GDM1 (cell line): ENCODE measurements at regions not wholly inside any gene's neighbourhood (a gene's known extent, or its start where the extent isn't known, plus 50 kb on each side); places are given as distances from the start of the nearest gene placed in this dataset.
"Not testable (repeated sequence)": the region's sequence is repeated elsewhere in the genome, so short reads cannot be mapped to it uniquely, and the experiment has no call there.

Source experiments
- DNase-seq: peaks from one replicate; lab custom pipeline; 2025; lab: John Stamatoyannopoulos, UW

DNA sequence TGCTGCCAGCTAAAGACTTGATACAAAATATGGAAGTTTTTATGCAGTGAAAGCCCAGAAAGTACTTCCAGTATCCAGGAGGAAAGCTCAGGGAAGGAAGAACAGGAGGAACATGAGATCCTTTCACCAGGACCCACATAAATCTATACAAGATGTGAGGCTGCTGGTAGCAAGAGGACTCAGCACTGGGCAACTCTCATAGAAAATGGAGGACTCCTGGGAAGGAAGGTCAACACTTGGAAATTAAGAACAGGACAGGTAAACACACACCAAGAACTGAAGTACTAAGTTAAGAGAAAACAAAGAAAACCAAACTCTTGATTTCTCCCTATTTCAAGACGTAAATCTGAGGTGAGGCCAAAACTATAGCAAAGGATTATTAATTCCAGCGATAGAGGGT is 220.5 kb upstream of the HSF2 start:
- DNase-seq, result no peak

DNA sequence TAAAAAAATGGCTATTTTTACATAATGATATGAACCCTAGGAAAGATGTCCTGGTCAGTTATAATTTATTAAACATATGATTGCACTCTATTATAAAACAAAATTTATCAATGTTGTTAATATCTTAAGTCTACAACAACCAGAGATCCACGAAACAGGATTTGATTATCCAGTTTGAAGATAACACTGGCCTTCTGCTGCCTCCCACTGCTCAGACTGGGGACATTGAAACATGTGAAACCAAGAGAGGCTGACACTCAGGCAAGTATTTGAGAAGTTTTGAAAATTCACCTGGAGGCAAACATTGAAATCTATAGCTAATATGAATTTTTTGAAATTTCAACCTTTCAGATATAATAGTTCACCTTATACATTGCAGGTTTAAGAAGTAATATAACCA is 219.3 kb upstream of the HSF2 start:
- no peak for DNase-seq

DNA sequence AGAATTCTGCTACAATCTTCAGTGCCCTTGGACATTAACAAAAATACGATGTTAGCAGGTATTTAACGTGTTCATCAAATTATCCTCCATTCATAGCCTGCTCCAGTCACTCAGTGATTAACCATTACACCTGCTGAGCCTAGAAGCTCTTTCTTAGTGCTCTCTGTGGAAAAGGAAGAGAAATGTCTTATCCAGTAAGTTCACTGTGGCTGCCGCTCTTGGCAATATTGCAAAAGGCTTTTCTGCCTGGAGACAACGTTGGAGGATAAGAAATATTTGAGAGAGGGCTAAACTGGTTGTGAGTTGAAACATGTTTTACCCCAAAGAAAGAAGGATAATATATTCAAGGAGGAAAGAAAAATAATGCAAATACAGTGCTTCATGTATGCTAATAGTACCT is 217.4 kb upstream of the HSF2 start:
- DNase-seq, result no peak

DNA sequence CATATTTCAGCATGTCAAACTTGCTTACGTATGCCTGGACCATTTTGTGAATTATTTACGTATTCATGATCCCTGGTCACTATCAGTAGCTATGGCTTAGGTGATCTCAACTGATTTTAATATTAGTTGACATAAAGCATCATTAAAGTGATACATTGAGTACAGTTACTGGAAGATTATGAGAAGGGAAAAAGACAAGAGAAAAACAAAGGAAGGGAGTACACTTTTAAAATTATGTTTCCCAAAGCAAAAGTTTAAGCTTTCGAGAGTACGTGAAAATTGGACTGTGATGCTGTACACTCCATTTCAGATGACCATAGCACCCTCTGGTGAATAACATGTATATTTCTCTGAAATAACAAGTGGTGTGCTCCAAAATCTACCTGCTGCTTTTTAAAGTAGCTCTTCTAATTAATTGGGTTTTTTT is 215.0 kb upstream of the HSF2 start:
- no peak for DNase-seq

DNA sequence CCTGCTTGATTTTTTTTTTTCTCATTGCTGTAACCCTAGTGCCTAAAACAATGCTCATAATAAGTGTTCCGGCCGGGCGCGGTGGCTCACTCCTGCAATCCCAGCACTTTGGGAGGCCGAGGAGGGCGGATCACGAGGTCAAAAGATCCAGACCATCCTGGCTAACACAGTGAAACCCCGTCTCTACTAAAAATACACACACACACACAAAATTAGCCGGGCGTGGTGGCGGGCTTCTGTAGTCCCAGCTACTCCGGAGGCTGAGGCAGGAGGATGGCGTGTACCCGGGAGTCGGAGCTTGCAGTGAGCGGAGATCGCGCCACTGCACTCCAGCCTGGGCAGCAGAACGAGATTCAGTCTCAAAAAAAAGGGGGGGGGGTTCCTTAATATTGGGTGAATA is 214.0 kb upstream of the HSF2 start:
- DNase-seq, result not testable (repeated sequence)

DNA sequence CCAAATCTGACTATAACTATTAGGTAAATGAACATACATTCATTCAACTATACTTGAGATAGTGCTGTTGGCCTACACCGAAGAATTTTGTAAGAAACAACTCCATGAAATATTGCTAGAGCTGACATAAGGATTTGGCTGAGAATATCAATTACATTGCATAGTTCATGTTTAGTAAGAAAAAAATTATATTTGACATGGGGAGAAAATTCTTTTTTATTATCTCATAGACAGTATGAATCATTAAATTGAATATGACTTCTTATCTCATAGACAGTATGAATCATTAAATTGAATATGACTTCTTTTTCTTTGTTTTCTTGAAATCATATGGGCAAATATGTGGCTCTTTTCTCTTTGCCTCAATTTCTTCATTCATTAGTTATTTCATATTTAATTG is 212.3 kb upstream of the HSF2 start:
- DNase-seq, result no peak

DNA sequence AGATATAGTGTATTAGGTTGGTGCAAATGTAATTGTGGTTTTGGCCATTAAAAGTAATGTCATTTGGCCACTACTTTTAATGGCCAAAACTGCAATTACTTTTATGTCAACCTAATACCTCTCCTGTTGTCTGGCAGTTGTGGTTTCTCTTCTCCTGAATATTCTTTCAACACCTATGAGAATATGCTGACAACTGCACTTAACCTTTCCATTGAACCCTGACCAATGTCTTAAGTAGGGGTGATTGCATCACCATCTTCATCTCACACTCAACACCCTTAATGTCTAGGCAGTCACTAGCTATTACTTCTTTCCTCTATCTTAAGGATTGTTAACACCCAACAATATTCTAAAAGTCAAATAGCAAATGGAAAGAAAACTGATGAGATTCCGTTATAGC is 200.5 kb upstream of the HSF2 start:
- no peak for DNase-seq

DNA sequence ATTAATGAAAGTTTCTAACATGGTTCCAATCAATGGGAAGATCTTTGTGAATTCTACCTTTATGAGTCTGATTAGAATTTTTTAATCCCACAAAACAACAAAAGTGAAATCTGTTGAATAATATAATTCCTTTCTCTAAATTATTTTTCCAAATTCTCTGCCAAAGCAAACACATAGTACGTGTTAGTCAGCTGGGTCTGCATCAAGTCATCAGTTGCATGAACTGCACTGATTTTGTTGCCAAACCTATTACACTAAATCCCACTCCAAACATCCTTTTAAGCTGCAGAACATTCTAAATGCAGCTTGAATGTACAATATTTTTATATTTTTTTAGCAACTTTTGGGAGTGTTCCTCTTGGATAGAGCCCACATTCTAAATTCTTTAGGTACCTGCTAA is 199.0 kb upstream of the HSF2 start:
- DNase-seq, result no peak

DNA sequence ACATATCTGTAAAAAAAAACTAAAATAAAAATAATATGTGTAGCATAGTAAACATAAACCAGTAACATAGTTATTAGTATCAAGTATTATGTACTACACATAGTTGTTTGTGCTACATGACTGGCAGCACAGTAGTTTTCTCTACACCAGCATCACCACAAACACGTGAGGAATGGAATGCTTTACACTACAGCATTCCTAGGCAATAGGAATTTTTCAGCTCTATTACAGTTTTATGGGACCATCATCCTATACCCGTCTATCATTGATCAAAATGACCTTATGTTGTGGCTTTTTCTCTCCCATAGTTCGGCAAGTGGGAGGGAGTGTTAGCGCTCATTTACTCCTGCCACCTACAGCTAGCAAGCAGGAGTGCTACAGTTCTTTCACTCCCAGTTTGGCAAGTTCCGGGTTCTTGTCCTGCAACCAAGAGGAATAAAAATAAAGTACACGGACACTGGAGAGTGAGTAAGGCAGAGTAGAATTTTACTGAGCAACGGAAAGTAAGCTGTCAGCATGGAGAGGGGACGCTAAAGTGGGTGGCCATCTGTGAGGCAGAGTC is 196.8 kb upstream of the HSF2 start:
- no peak for DNase-seq

DNA sequence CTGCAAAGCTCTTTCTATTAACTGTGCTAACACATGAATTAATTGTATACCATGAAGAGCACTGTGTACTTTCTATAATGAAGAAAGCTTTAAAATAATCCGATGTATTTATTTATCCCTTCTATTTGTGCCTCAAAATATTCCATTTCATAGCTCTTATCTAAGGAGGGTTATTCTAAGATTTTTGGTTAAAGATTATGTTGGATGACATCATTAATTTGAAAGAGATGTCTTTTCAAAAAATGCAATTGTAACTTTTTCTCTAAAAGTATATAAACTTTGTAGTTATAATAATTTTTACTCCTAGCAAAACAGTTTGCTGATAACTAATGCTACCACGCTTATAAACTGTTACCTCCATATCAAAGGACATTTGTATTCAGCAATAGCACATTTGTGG is 192.4 kb upstream of the HSF2 start:
- DNase-seq, result no peak

DNA sequence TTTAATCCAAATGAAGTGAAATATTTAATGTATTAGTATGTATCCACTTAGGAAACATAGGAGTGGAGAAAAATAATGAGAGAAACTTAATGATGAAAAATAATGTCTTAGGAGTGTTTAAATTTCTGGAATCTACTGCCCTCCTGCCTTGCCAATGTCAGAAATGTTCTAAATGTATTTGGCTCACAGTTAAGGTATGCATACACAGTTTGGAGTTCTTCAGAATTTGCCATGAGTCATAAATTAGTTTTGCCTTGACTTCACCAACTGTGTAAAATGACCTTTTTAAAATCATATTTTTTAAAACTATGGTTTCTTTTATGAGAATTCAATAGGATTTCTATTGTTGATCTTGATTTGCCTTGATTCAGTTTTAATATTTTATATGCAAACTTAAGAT is 191.7 kb upstream of the HSF2 start:
- no peak for DNase-seq

DNA sequence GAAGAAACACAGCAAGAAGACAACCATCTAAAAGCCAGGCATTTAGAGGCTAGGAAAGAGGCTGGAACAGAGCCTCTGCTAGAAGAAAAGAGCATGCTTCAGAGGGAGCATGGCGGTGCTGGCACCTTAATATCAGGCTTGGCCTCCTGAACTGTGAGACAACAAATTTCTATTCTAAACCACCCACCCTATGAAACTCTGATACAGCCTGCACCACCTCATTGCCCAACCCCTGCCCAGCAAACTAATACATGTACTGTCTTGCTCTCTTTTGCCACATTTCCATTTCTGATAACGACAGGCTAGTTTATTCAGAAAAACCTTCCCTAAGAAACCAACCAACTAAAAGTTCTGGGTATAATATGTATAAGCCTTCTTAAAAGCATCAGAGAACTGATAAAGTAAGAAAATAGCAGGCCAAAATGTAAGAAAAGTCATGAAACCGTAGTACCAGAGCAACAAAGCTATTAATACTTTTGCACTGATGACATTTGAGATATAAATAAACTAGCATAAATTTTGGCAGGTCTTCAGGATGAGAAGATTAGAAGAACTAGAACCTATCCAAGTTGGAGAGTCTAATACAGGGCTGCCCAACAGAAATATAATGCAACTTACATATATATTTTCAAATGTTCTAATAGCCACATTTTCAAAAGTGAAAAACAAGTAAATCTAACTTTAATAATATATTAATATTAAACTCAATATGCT is 184.7 kb upstream of the HSF2 start:
- no peak for DNase-seq

DNA sequence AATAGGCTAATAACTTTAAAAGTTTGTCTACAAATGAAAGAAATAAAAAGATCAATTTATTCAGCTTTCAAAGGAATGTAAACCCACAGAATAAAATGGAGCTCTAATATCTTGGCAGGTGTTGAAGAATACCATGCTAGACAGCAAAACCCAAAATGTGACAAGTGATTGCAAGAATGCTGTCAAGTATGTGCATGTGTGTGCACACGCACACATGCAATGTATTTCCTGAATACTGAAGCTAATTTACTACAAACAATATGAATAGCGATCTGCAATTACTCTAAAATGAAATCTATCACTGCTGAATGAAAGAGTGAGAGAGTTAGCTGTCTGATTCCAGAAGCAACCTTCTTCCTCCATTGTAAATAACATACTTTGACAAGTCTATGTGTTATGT is 179.2 kb upstream of the HSF2 start:
- DNase-seq, result no peak

DNA sequence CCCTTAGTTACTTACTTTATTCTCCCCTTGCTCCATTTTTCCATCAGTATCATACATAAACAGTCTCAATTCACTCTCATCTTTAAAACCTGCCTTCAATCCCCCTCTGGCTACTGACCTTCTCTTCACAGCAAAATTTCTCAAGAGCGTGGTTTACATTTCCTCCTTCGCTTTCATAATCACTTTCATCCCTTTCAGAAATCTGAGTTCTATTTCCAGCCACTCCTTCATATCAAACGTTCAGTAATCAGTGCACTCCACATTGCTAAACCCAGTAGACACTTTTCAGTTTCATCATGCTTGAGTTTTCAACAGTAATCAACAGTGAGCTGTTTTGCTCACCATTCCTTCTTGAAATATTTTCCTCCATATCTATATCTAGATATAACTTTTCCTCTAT is 176.7 kb upstream of the HSF2 start:
- DNase-seq, result no peak

DNA sequence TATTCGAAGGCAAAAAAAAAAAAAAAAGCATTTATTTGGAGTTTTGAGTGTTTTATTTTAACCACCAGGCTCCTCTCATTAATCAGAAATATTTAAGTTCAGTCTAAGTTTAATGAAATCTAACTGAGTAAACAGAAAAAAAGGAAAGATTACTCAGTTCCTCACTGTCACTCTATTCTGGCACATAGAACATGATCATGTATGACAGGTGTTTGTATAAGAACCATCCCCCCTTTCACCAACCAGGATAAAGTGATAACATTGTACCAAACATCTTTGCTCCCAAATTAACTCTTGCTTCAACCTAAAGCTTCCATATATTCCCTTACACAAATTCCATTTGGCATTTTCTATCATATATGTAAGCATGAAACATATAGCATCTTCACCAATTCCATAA is 176.2 kb upstream of the HSF2 start:
- no peak for DNase-seq

DNA sequence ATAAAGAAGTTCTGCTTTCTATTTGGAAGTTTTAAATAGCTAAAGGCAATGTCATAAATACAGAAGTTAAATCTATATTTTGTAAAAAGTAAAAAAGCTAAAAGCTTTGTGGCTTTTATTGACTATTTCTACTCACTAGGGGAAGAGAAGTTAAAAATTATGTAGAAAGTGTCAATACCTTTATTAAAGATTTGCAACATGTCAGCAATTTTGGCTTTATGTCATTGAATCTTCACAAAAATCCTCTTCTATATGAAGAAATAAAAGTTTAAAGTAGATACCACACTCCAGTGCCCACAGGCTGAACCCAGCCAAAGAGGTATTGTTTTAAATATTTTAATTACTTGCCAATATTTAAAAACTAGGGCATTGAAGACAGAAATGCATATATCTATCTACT is 160.6 kb upstream of the HSF2 start:
- DNase-seq, result no peak

DNA sequence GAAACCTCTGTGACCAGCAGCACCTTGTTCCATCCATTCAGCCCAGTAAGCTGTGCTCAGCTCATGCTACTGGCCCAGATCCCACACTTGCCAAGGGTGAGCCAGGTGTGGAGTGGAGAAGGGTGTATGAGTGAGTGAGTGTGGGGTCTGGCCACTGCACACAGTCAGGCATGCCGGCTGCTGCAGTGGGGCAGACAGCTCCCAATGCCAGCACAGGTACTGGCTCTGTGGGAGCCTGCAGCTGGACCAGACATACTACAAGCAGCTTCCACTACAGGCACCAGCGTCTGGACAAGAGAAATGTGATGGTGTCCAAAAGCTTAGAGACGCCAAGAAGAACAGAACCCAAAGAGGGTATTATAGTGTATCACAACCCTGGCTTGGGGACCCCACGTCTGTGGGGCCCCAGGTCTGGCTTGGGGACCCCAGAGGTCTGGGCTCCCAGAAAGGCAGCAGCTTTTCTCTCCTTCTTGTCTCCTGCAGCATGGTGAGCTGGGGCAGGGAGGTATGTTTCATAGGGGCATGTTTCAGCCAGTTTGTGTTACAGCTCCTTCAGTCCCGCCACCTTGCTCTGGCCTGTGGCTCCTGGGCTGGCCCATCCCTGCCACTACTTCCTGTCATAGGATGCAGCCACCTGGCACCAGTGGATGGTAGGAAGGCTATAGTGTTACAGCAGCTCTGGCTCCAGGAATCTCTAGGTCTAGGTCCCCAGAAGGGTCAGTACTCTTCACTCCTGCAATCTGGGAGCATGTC is 152.4 kb upstream of the HSF2 start:
- no peak for DNase-seq

DNA sequence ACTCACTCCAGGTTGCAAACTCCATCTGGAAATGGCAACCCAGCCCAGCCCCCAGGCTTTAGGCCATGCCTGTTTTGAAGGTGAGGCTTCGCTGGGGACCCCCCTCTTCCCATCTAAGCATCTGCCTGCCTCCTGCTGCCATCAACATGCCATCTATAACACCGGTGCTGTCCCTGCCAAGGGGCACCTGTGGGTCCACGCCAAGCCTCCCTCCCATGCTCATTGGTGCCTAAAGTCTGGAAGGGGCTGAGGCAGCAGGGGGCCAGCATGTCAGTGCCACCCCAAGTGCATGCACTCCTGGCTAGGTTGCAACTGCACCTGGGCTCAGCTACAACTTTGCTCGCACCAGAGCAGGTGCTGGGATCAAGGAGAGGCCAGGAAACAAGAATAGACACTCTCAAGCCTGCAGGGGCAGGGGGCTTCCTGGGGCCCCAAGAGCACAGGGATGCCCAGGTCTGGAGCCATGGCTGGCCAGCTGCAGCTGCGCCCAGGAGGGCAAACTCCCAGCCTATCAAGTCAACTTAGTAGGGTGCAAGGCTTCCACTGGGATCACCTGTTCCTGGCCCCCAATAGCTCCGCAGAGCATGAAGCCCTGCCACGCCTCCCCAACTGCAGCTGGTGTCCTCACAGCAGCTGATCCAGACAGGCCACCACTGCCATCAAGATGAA is 151.3 kb upstream of the HSF2 start:
- DNase-seq, result no peak

DNA sequence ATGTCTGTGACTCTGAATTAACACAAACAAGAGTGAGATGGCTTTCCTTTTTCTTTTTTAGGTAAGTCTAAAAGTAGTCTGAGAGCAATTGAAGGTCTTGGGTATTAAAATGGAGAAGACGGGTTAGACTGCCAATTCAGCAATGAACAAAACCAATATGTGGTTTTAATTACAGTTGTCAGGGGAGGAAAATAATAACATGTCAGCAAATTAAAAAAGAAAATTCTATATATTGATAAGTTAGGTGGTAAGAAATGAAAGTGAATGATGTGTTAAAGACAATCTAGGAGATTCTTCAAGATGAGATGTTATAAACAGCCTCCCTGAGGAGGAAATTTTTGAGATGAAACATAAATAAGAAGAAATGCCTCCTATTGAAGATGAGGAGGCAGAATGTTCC is 150.6 kb upstream of the HSF2 start:
- no peak for DNase-seq

DNA sequence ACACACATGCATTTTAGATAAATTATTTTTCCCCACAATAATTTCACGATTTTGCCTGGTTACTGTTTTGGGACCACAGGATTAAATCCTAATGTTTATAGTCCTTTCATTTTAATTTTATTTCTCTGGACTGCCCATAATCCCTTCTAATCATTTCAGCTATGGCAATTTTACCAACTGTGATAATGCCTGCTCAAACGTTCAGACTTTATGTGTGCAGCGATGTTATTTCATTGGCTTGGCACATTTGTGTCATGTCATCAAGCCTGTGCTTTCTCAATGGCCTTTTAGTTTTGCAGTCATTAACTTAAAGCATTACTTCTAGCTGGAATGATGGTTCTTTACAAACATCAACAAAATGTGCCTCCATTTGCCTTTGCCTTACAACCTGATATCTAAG is 140.6 kb upstream of the HSF2 start:
- no peak for DNase-seq

DNA sequence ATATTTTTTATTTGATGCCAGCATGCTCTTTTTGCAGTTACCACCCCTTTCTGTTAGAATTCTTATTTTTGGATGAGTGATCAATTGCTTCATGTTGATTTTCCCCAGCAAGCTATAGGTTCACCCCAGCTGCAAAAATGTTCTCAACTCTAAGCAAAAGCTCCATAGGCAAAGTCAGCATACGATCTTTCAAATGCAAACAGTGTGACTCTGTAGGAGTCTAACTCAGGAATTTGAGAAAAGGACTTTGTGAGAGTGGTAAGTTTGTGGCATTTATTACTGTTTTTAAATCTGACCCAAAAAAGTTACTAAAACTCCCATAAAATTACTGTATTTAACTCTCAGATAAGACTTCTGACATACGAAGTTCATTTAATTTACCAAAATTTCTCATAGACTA is 134.9 kb upstream of the HSF2 start:
- no peak for DNase-seq

DNA sequence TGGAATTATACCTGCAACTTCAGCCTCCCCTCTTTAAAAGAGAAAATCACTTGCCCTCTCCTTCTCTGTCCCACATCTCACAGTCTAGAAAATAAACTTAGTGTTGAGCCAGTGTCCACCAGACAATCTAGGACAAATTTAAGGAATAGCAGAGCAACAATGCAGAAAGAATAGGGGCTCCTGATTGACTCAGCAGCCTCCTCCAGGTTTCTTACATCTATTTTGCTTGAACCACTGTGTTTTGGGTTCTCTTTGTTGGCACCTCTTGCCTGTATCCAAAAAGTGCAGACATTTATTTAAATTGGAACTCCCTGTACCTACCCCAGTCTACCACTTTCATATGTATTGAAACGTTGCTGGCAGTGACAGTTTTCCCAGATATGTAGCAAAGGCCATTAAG is 133.7 kb upstream of the HSF2 start:
- no peak for DNase-seq

DNA sequence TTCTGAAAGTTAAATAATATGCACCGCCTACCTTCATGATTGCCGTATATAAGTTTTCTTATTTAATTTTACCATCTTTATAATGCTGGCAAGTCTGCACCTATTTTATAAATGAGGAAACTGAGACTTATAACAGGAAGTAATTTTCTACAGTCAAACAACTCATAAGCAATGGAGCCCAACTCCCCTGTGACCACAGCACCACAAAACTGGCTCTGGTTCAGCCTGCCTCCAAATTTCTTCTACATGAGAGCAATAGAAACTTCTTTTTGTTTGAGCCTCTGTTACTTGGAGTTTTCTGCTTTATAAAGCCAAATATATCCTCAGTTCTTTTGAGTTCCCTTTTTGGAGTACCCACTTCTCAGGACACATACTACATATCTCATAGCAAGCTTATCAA is 131.1 kb upstream of the HSF2 start:
- no peak for DNase-seq
